Nucleus accumbens (tissue), 56 donors: ENCODE measurements at regions not wholly inside any gene's neighbourhood (a gene's known extent, or its start where the extent isn't known, plus 50 kb on each side); places are given as distances from the start of the nearest gene placed in this dataset.
"Not testable (repeated sequence)": the region's sequence is repeated elsewhere in the genome, so short reads cannot be mapped to it uniquely, and the experiment has no call there.

Source experiments
- DNase-seq, 56 donors: peaks; one replicate each; lab custom pipeline; 2025; lab: John Stamatoyannopoulos, UW

GRCh38 chr5:136565050-136565449, 199.7 kb upstream of the TRPC7 start:
- DNase-seq = not testable (repeated sequence)

- DNase-seq = not testable (repeated sequence)
Measured at GRCh38 chr5:136564431-136564830, 199.1 kb upstream of the TRPC7 start.

GRCh38 chr5:136563489-136563888, 198.1 kb upstream of the TRPC7 start:
- no peak for DNase-seq

GRCh38 chr5:136560126-136560525, 194.8 kb upstream of the TRPC7 start:
- DNase-seq = no peak

GRCh38 chr5:136559651-136560050, 194.3 kb upstream of the TRPC7 start:
- no peak for DNase-seq

GRCh38 chr5:136547096-136547495, 181.8 kb upstream of the TRPC7 start:
- not testable (repeated sequence) for DNase-seq

- not testable (repeated sequence) for DNase-seq
Measured at GRCh38 chr5:136546441-136546840, 181.1 kb upstream of the TRPC7 start.

GRCh38 chr5:136545031-136545430, 179.7 kb upstream of the TRPC7 start:
- DNase-seq = not testable (repeated sequence)

GRCh38 chr5:136538534-136538933, 173.2 kb upstream of the TRPC7 start:
- DNase-seq = no peak

GRCh38 chr5:136529081-136529480, 163.7 kb upstream of the TRPC7 start:
- DNase-seq = no peak

GRCh38 chr5:136528481-136529030, 163.2 kb upstream of the TRPC7 start:
- DNase-seq = no peak

GRCh38 chr5:136527311-136527710, 162.0 kb upstream of the TRPC7 start:
- no peak for DNase-seq

GRCh38 chr5:136526791-136527190, 161.4 kb upstream of the TRPC7 start:
- DNase-seq = peak in 1 of 56 donors; percentile 2

- no peak for DNase-seq
Measured at GRCh38 chr5:136526021-136526420, 160.7 kb upstream of the TRPC7 start.

GRCh38 chr5:136525597-136525996, 160.3 kb upstream of the TRPC7 start:
- DNase-seq = no peak

- DNase-seq = no peak
Measured at GRCh38 chr5:136522217-136522956, 157.0 kb upstream of the TRPC7 start.

- DNase-seq = no peak
Measured at GRCh38 chr5:136521696-136522095, 156.4 kb upstream of the TRPC7 start.

GRCh38 chr5:136518814-136519213, 153.5 kb upstream of the TRPC7 start:
- DNase-seq = no peak

GRCh38 chr5:136518174-136518573, 152.8 kb upstream of the TRPC7 start:
- no peak for DNase-seq

- no peak for DNase-seq
Measured at GRCh38 chr5:136517755-136518154, 152.4 kb upstream of the TRPC7 start.

- DNase-seq = no peak
Measured at GRCh38 chr5:136516637-136517036, 151.3 kb upstream of the TRPC7 start.

- no peak for DNase-seq
Measured at GRCh38 chr5:136513430-136513829, 148.1 kb upstream of the TRPC7 start.
